B cell (primary cell): ENCODE measurements at regions not wholly inside any gene's neighbourhood (a gene's known extent, or its start where the extent isn't known, plus 50 kb on each side); places are given as distances from the start of the nearest gene placed in this dataset.

Experiments used
- ATAC-seq: fragments of 200-7000 bp; cut with Tn5 transposase; one replicate; pipeline ENCODE4 v1.10.0; 2021; ENCODE audit warnings: low read depth, mild to moderate bottlenecking, moderate number of reproducible peaks, moderate library complexity
- CTCF ChIA-PET: fragments of 350-600 bp; sonication (Branson Sonifier 250); formaldehyde crosslinking; loops from one replicate; lab custom pipeline; 2021; ENCODE audit warnings: antibody characterized with exemption, inconsistent platforms; lab: Charles Lee
- POLR2A ChIA-PET: fragments of 350-600 bp; sonication (Branson Sonifier 250); formaldehyde crosslinking; loops from one replicate; lab custom pipeline; 2021; ENCODE audit warnings: antibody characterized with exemption; lab: Charles Lee
- DNase-seq: peaks from one replicate; pipeline ENCODE4 v3.0.0; 2013
- H2AFZ ChIP-seq: 2 replicates; pipeline ENCODE4 v1.6.1; 2012; ENCODE audit warnings: mild to moderate bottlenecking, low read depth, low read length; ENCODE audit not compliant: insufficient read depth, poor library complexity, severe bottlenecking
- H3K27ac ChIP-seq, 2 donors: 1 replicate in 1 of 2; 2 replicates in 1 of 2; pipeline ENCODE4 v1.5.1; 2012 to 2013; ENCODE audit warnings: low read length in 2 of 2, mild to moderate bottlenecking in 2 of 2, moderate library complexity in 1 of 2
- H3K27me3 ChIP-seq, 4 experiments: fragments of 200-600 bp in 1 of 4; sonication (generic) in 1 of 4; replicated peaks in 1 of 4; 1 replicate in 2 of 4; 2 replicates in 2 of 4; pipeline versions ENCODE4 v1.6.1 to v1.7.0; 2013 to 2016; ENCODE audit warnings: low read length in 3 of 4, mild to moderate bottlenecking in 2 of 4, mixed read lengths in 1 of 4, moderate library complexity in 1 of 4; ENCODE audit not compliant: insufficient read depth in 4 of 4, control insufficient read depth in 3 of 4; ENCODE audit errors: control extremely low read depth in 1 of 4
- H3K36me3 ChIP-seq, 2 experiments: replicated peaks in 1 of 2; 1 replicate in 1 of 2; 2 replicates in 1 of 2; pipeline versions ENCODE4 v1.6.1 to v1.7.1; 2013; ENCODE audit warnings: low read length in 1 of 2; ENCODE audit not compliant: insufficient read depth in 2 of 2, control insufficient read depth in 1 of 2; ENCODE audit errors: control extremely low read depth in 1 of 2, extremely low read depth in 1 of 2
- H3K4me1 ChIP-seq, 2 donors: fragments of 200-600 bp in 1 of 2; sonication (generic) in 1 of 2; 1 replicate in 1 of 2; 2 replicates in 1 of 2; pipeline versions ENCODE4 v1.5.1 to v1.6.1; 2013 to 2017; ENCODE audit warnings: low read length in 2 of 2; ENCODE audit not compliant: control insufficient read depth in 2 of 2, insufficient read depth in 2 of 2
- H3K4me2 ChIP-seq: replicated peaks from 2 replicates; pipeline ENCODE3; 2012; ENCODE audit warnings: mild to moderate bottlenecking, low read depth, low read length; ENCODE audit not compliant: poor library complexity, severe bottlenecking
- H3K4me3 ChIP-seq, 5 experiments: fragments of 200-600 bp in 1 of 5; sonication (generic) in 1 of 5; 1 replicate in 3 of 5; 2 replicates in 2 of 5; pipeline versions ENCODE4 v1.5.1 to v1.7.0; 2011 to 2016; ENCODE audit warnings: low read length in 4 of 5, mild to moderate bottlenecking in 4 of 5, low read depth in 2 of 5, control low read depth in 1 of 5, moderate library complexity in 1 of 5; ENCODE audit not compliant: insufficient read depth in 1 of 5; ENCODE audit errors: control extremely low read depth in 1 of 5, extremely low read depth in 1 of 5
- H3K79me2 ChIP-seq: fragments of 200-600 bp; sonication (generic); one replicate; pipeline ENCODE4 v1.6.0; 2016; ENCODE audit warnings: low read length; ENCODE audit not compliant: control insufficient read depth, insufficient read depth
- H3K9ac ChIP-seq: fragments of 200-600 bp; sonication (generic); 2 replicates; pipeline ENCODE4 v1.6.1; 2017; ENCODE audit warnings: mild to moderate bottlenecking, low read length, moderate library complexity
- H3K9me3 ChIP-seq, 3 donors: one replicate each; pipeline versions ENCODE4 v1.6.1 to v1.7.1; 2013; ENCODE audit warnings: low read length in 2 of 3; ENCODE audit not compliant: control insufficient read depth in 2 of 3, insufficient read depth in 1 of 3; ENCODE audit errors: control extremely low read depth in 1 of 3
- H4K20me1 ChIP-seq: 2 replicates; pipeline ENCODE4 v1.6.0; 2012; ENCODE audit warnings: mild to moderate bottlenecking, low read length; ENCODE audit not compliant: insufficient read depth, control insufficient read depth, poor library complexity, severe bottlenecking
- H3K27ac Mint-ChIP-seq: one replicate; pipeline ENCODE4 v1.8.0; 2021; ENCODE audit warnings: mixed read lengths
- H3K27me3 Mint-ChIP-seq: one replicate; pipeline ENCODE4 v1.8.0; 2021; ENCODE audit warnings: mixed read lengths
- H3K4me1 Mint-ChIP-seq: one replicate; pipeline ENCODE4 v1.8.0; 2021; ENCODE audit warnings: mixed read lengths
- H3K4me3 Mint-ChIP-seq: one replicate; pipeline ENCODE4 v1.8.0; 2021; ENCODE audit warnings: mixed read lengths
- H3K9me3 Mint-ChIP-seq: one replicate; pipeline ENCODE4 v1.8.0; 2022; ENCODE audit warnings: mixed read lengths; ENCODE audit not compliant: insufficient read depth
- CTCF ChIP-seq: fragments of 200-600 bp; IDR thresholded peaks from one replicate; pipeline ENCODE4 v1.8.0; 2022; ENCODE audit warnings: antibody characterized with exemption, mild to moderate bottlenecking
- EZH2 ChIP-seq: IDR thresholded peaks from 2 replicates; pipeline ENCODE4 v1.6.1; 2012; ENCODE audit warnings: borderline replicate concordance, low read depth, mild to moderate bottlenecking, moderate library complexity, low read length; ENCODE audit not compliant: insufficient read depth, poor library complexity, severe bottlenecking
- WGBS: methylation state at CpG from one replicate; pipeline ENCODE4 v1.1.5; 2013; ENCODE audit warnings: missing lambda C conversion rate; ENCODE audit not compliant: insufficient coverage; 5-methylcytosine and 5-hydroxymethylcytosine counted together
- intact Hi-C: fragments of 100-400 bp; cut with micrococcal nuclease; formaldehyde crosslinking; loops from one replicate; pipeline ENCODE4 v1.10.0; 2022

- TF ChIP-seq EZH2 (no peak), CTCF (no peak)
- no peak overlapping the region for H3K27ac Mint-ChIP-seq
- no peak overlapping the region for H3K4me3 Mint-ChIP-seq
- 100% methylated on average over 2 of the region's 2 CpGs for WGBS
- H3K9me3 Mint-ChIP-seq: no peaks in the 10 kb centered on the region
- H3K79me2 ChIP-seq: no peaks in the 10 kb centered on the region
- peaks cover 6 to 8% of the 10 kb centered on the region in 2 donors for H3K4me1 ChIP-seq
- CTCF ChIA-PET: no interaction called here
- H3K4me3 ChIP-seq: no peak overlapping the region
- ATAC-seq: no peak
- no peak overlapping the region for H3K27ac ChIP-seq
- H3K9ac ChIP-seq: no peak overlapping the region
- peaks cover 7% of the 10 kb centered on the region for H3K4me1 Mint-ChIP-seq
- H2AFZ ChIP-seq: no peak overlapping the region
- no peaks in the 10 kb centered on the region for H3K36me3 ChIP-seq
- peaks cover 11% of the 10 kb centered on the region for H3K27me3 Mint-ChIP-seq
- H3K4me2 ChIP-seq: no peak overlapping the region
- no peak for DNase-seq
- POLR2A ChIA-PET: no interaction called here
- H3K9me3 ChIP-seq: no peaks in the 10 kb centered on the region
- no peaks in the 10 kb centered on the region for H4K20me1 ChIP-seq
- intact Hi-C loops: no loop called here
- no peaks in the 10 kb centered on the region for H3K27me3 ChIP-seq
Measured at GRCh38 chr9:99735041-99735440, 86.6 kb upstream of the NR4A3 start.

DNA sequence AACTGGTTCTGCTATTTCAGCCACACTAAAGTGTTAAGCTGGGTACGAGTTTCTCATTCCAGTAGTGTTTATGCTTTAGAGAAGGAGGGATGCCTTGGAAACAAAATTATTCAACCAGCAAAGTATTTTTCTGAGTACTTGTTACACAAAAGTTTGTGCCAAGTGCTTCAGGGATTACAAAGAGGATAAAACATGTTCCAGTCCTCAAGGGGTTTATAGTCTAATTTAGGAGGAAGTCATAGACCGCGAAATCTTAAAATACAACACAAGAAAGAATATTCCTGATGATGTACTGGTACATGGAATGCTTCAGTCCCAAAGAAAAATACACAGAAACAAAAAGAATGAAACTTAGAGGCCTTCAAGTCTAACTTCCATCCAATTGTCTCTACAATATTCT lies 85.4 kb upstream of the NR4A3 start:
- Histone ChIP-seq H3K79me2 (no peaks in the 10 kb centered on the region), H3K9ac (no peak overlapping the region), H3K27ac (no peak overlapping the region), H3K27me3 (no peaks in the 10 kb centered on the region), H3K4me1 (peaks cover 6 to 8% of the 10 kb centered on the region in 2 donors), H3K36me3 (no peaks in the 10 kb centered on the region), H3K9me3 (no peaks in the 10 kb centered on the region), H3K4me2 (no peak overlapping the region), H4K20me1 (no peaks in the 10 kb centered on the region), H2AFZ (no peak overlapping the region), H3K4me3 (no peak overlapping the region)
- Mint-ChIP-seq H3K4me1 (peaks cover 7% of the 10 kb centered on the region), H3K27ac (no peak overlapping the region), H3K27me3 (peaks cover 8% of the 10 kb centered on the region), H3K9me3 (no peaks in the 10 kb centered on the region), H3K4me3 (no peak overlapping the region)
- DNase-seq (no peak), ATAC-seq (no peak)
- CTCF ChIA-PET: no interaction called here
- no peak for TF ChIP-seq EZH2
- TF ChIP-seq CTCF: no peak
- WGBS: no CpG with 5 or more reads among the region's 3 CpGs
- intact Hi-C loops: no loop called here
- POLR2A ChIA-PET: no interaction called here
